HepG2 (cell line): ENCODE measurements at regions not wholly inside any gene's neighbourhood (a gene's known extent, or its start where the extent isn't known, plus 50 kb on each side); places are given as distances from the start of the nearest gene placed in this dataset.

ENCODE experiments used
- ATAC-seq: fragments of 200-7000 bp; cut with Tn5 transposase; 3 replicates; pipeline ENCODE4 v1.9.1; 2020; ENCODE audit warnings: mild to moderate bottlenecking, moderate library complexity
- BruUV-seq: library from RNA; stranded (reverse); fragments of 400-500 nt; replicated peaks from 2 replicates; lab custom pipeline; 2021; lab: Mats Ljungman, UMichigan
- CTCF ChIA-PET: fragments of 300-600 bp; formaldehyde crosslinking; extraction: SDS; loops from one replicate; lab custom pipeline; 2021; ENCODE audit warnings: low total read pairs, inconsistent platforms, low intra/inter-chr PET ratio; lab: Yijun Ruan, JAX
- POLR2A ChIA-PET: fragments of 350-600 bp; sonication (Branson Sonifier 250); formaldehyde crosslinking; loops from one replicate; lab custom pipeline; 2020; ENCODE audit warnings: antibody characterized with exemption, inconsistent platforms; lab: Yijun Ruan, JAX
- DNase-seq: peaks from one replicate; pipeline ENCODE4 v3.0.0-alpha.2; 2015; ENCODE audit warnings: low spot score
- FAIRE-seq: peaks from 3 replicates; lab custom pipeline; 2011; peaks lifted over from hg19 to GRCh38; lab: Jason Lieb, UNC
- H2AFZ ChIP-seq: one replicate; pipeline ENCODE4 v1.6.1; 2011; ENCODE audit warnings: low read length, inconsistent platforms
- H3K27ac ChIP-seq: fragments of 300-600 bp; 3 replicates; pipeline ENCODE4 v1.8.0; 2011; ENCODE audit warnings: mixed run types, mild to moderate bottlenecking, mixed read lengths, low read length, inconsistent platforms; ENCODE audit not compliant: insufficient read depth; ENCODE audit errors: extremely low read length
- H3K27me3 ChIP-seq, 2 experiments: fragments of 200-600 bp in 1 of 2; 2 replicates in 1 of 2; 3 replicates in 1 of 2; pipeline versions ENCODE4 v1.6.0 to v1.8.0; 2011; ENCODE audit warnings: low read length in 2 of 2, mild to moderate bottlenecking in 2 of 2, moderate library complexity in 2 of 2, inconsistent platforms in 1 of 2; ENCODE audit not compliant: insufficient read depth in 2 of 2, control insufficient read depth in 1 of 2
- H3K36me3 ChIP-seq, 2 experiments: fragments of 200-600 bp in 1 of 2; replicated peaks in 1 of 2; 2 replicates in 1 of 2; 3 replicates in 1 of 2; pipeline versions ENCODE4 v1.5.1 to v1.8.0; 2011; ENCODE audit warnings: low read length in 2 of 2, inconsistent platforms in 1 of 2; ENCODE audit not compliant: insufficient read depth in 2 of 2, control insufficient read depth in 1 of 2
- H3K4me1 ChIP-seq: 2 replicates; pipeline ENCODE4 v1.5.1; 2012; ENCODE audit warnings: low read length, inconsistent platforms; ENCODE audit not compliant: insufficient read depth
- H3K4me2 ChIP-seq: 2 replicates; pipeline ENCODE4 v1.6.0; 2011; ENCODE audit warnings: low read depth, low read length, inconsistent platforms
- H3K4me3 ChIP-seq, 3 experiments: fragments of 200-600 bp in 1 of 3; sonication (generic), shearing (Covaris generic) in 1 of 3; replicated peaks in 1 of 3; 2 replicates each; pipeline ENCODE4 v1.5.1; 2011 to 2016; ENCODE audit warnings: low read length in 3 of 3, inconsistent platforms in 2 of 3, low read depth in 2 of 3, mild to moderate bottlenecking in 2 of 3, control low read depth in 1 of 3, mixed read lengths in 1 of 3; ENCODE audit not compliant: insufficient read depth in 1 of 3
- H3K79me2 ChIP-seq: one replicate; pipeline ENCODE4 v1.6.1; 2011; ENCODE audit warnings: low read length, inconsistent platforms; ENCODE audit not compliant: insufficient read depth
- H3K9ac ChIP-seq: 2 replicates; pipeline ENCODE4 v1.6.0; 2011; ENCODE audit warnings: mild to moderate bottlenecking, low read depth, low read length, inconsistent platforms; ENCODE audit not compliant: insufficient read depth
- H3K9me3 ChIP-seq: 2 replicates; pipeline ENCODE4 v1.5.1; 2012; ENCODE audit warnings: mild to moderate bottlenecking, low read length
- H4K20me1 ChIP-seq: 2 replicates; pipeline ENCODE4 v1.6.0; 2011; ENCODE audit warnings: inconsistent platforms, mild to moderate bottlenecking, low read length, moderate library complexity; ENCODE audit not compliant: insufficient read depth
- DR1 ChIP-seq: sonication (generic); formaldehyde crosslinking; IDR thresholded peaks from 2 replicates; pipeline ENCODE4 v1.8.0; 2021; ENCODE audit warnings: mild to moderate bottlenecking, missing genetic modification reagents, inconsistent platforms
- NFIC ChIP-seq: IDR thresholded peaks from 2 replicates; pipeline ENCODE4 v1.6.1; 2012; ENCODE audit warnings: mild to moderate bottlenecking, low read length, inconsistent platforms
- NFKB2 ChIP-seq: sonication (generic); formaldehyde crosslinking; IDR thresholded peaks from 2 replicates; pipeline ENCODE4 v1.4.0; 2020; ENCODE audit warnings: missing genetic modification reagents, borderline replicate concordance
- RELA ChIP-seq: sonication (generic); formaldehyde crosslinking; IDR thresholded peaks from 2 replicates; pipeline ENCODE4 v1.4.0; 2020; ENCODE audit warnings: missing genetic modification reagents
- ZNF253 ChIP-seq: sonication (generic); formaldehyde crosslinking; IDR thresholded peaks from 2 replicates; pipeline ENCODE4 v1.8.0; 2022; ENCODE audit warnings: mild to moderate bottlenecking, missing genetic modification reagents, borderline replicate concordance
- ZNF282 ChIP-seq: fragments of 450-650 bp; IDR thresholded peaks from 2 replicates; pipeline ENCODE4 v1.6.1; 2018; ENCODE audit not compliant: partially characterized antibody
- ZNF510 ChIP-seq: sonication (generic); formaldehyde crosslinking; IDR thresholded peaks from 2 replicates; pipeline ENCODE4 v1.4.0; 2020; ENCODE audit warnings: low read depth, mild to moderate bottlenecking, missing genetic modification reagents
- ZNF629 ChIP-seq: sonication (generic); formaldehyde crosslinking; conservative IDR thresholded peaks from 2 replicates; pipeline ENCODE4 v1.5.0; 2020; ENCODE audit warnings: missing genetic modification reagents
- ZNF674 ChIP-seq: sonication (generic); formaldehyde crosslinking; IDR thresholded peaks from 2 replicates; pipeline ENCODE4 v1.5.0; 2020; ENCODE audit warnings: low read depth, mild to moderate bottlenecking, missing genetic modification reagents
- WGBS: methylation state at CpG from one replicate; pipeline ENCODE4 v1.1.6; 2017; ENCODE audit warnings: low lambda C conversion rate; 5-methylcytosine and 5-hydroxymethylcytosine counted together
- in situ Hi-C: cut with HindIII; loops from 2 replicates; pipeline ENCODE4 v1.10.0; 2017; ENCODE audit warnings: low pct_unique_long_range_greater_than_20kb; ENCODE audit not compliant: extremely low pct_ligation_motif_present
- intact Hi-C: fragments of 100-400 bp; cut with micrococcal nuclease; formaldehyde crosslinking; loops from one replicate; pipeline ENCODE4 v1.10.0; 2022; ENCODE audit not compliant: unreplicated experiment
- TF ChIP-seq, protein P1 (sequence below): sonication (generic); formaldehyde crosslinking; IDR thresholded peaks from 2 replicates; pipeline ENCODE4 v1.4.0; 2020; ENCODE audit warnings: mild to moderate bottlenecking, missing genetic modification reagents

DNA sequence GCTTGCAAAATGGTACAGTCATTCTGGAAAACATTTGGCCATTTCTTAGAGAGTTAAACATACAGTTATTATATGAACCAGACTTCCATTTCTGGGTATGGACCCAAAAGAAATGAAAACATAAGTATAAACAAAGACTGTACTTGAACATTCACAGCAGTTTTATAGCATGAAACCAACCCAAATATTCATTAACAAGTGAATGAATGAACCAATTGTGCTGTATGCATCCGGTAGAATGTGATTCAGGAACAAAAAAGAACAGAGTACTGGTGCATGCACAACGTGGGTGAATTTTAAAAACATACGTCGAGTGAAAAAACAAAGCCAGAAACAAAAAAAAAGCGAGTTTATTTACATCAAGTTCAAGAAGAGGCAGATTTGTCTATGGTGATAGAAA lies 1085.8 kb upstream of the AUTS2 start:
- no peak overlapping the region for H2AFZ ChIP-seq
- DNase-seq = no peak
- H3K79me2 ChIP-seq = no peaks in the 10 kb centered on the region
- no peak overlapping the region for H3K9ac ChIP-seq
- no peaks in the 10 kb centered on the region for H3K4me1 ChIP-seq
- BruUV-seq = no TSS peak
- H4K20me1 ChIP-seq = no peaks in the 10 kb centered on the region
- no peaks in the 10 kb centered on the region for H3K27me3 ChIP-seq
- TF ChIP-seq, protein P1, sequence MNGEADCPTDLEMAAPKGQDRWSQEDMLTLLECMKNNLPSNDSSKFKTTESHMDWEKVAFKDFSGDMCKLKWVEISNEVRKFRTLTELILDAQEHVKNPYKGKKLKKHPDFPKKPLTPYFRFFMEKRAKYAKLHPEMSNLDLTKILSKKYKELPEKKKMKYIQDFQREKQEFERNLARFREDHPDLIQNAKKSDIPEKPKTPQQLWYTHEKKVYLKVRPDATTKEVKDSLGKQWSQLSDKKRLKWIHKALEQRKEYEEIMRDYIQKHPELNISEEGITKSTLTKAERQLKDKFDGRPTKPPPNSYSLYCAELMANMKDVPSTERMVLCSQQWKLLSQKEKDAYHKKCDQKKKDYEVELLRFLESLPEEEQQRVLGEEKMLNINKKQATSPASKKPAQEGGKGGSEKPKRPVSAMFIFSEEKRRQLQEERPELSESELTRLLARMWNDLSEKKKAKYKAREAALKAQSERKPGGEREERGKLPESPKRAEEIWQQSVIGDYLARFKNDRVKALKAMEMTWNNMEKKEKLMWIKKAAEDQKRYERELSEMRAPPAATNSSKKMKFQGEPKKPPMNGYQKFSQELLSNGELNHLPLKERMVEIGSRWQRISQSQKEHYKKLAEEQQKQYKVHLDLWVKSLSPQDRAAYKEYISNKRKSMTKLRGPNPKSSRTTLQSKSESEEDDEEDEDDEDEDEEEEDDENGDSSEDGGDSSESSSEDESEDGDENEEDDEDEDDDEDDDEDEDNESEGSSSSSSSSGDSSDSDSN (CRISPR knock-in tag) = no peak
- TF ChIP-seq NFIC = no peak
- TF ChIP-seq ZNF510 (CRISPR knock-in tag) = no peak
- no peak for TF ChIP-seq ZNF629
- TF ChIP-seq RELA (CRISPR knock-in tag) = no peak
- no peak for TF ChIP-seq ZNF253 (CRISPR knock-in tag)
- TF ChIP-seq DR1 (CRISPR knock-in tag) = no peak
- no peak for TF ChIP-seq NFKB2 (CRISPR knock-in tag)
- TF ChIP-seq ZNF282 = no peak
- no peak for TF ChIP-seq ZNF674 (CRISPR knock-in tag)
- H3K9me3 ChIP-seq = peaks cover 21% of the 10 kb centered on the region
- no peak for ATAC-seq
- no peaks in the 10 kb centered on the region for H3K36me3 ChIP-seq
- in situ Hi-C loops (no loop called here), intact Hi-C loops (no loop called here)
- H3K4me3 ChIP-seq = no peak overlapping the region
- ChIA-PET CTCF (no interaction called here), POLR2A (no interaction called here)
- 2% methylated on average over 5 of the region's 5 CpGs for WGBS
- FAIRE-seq = no peak
- no peak overlapping the region for H3K4me2 ChIP-seq
- H3K27ac ChIP-seq = no peak overlapping the region
